ENCODE measurements at regions not wholly inside any gene's neighbourhood (a gene's known extent, or its start where the extent isn't known, plus 50 kb on each side); places are given as distances from the start of the nearest gene placed in this dataset.

GRCh38 chr1:5764464-5764863, 227.8 kb downstream of the NPHP4 start:
- no peak for TF ChIP-seq POLR2A (IDR thresholded peaks at IDR 0.05)
- TF ChIP-seq, protein P1, sequence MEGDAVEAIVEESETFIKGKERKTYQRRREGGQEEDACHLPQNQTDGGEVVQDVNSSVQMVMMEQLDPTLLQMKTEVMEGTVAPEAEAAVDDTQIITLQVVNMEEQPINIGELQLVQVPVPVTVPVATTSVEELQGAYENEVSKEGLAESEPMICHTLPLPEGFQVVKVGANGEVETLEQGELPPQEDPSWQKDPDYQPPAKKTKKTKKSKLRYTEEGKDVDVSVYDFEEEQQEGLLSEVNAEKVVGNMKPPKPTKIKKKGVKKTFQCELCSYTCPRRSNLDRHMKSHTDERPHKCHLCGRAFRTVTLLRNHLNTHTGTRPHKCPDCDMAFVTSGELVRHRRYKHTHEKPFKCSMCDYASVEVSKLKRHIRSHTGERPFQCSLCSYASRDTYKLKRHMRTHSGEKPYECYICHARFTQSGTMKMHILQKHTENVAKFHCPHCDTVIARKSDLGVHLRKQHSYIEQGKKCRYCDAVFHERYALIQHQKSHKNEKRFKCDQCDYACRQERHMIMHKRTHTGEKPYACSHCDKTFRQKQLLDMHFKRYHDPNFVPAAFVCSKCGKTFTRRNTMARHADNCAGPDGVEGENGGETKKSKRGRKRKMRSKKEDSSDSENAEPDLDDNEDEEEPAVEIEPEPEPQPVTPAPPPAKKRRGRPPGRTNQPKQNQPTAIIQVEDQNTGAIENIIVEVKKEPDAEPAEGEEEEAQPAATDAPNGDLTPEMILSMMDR (IDR thresholded peaks at IDR 0.05) = no peak
